ENCODE measurements at regions not wholly inside any gene's neighbourhood (a gene's known extent, or its start where the extent isn't known, plus 50 kb on each side); places are given as distances from the start of the nearest gene placed in this dataset.

- no peaks in the 10 kb centered on the region for H3K9me3 ChIP-seq (ENCODE audit: control insufficient read depth, low read length)
- H3K36me3 ChIP-seq (ENCODE audit: control insufficient read depth in 1 of 2, insufficient read depth in 2 of 2, low read length in 1 of 2), result no peaks in the 10 kb centered on the region
- intact Hi-C loops (cut with DNase I), result no loop called here
- H3K4me1 ChIP-seq (ENCODE audit: control insufficient read depth in 1 of 2, insufficient read depth in 2 of 2, low read length in 2 of 2), result no peaks in the 10 kb centered on the region
- ATAC-seq (ENCODE audit: low FRiP score) (no peak), DNase-seq (no peak)
- no peak overlapping the region for H3K27ac ChIP-seq (ENCODE audit: low read depth in 1 of 2, low read length in 2 of 2)
- no peak overlapping the region for H3K4me3 ChIP-seq (ENCODE audit: low read length in 2 of 2)
- H3K27me3 ChIP-seq (ENCODE audit: control insufficient read depth in 1 of 2, insufficient read depth in 2 of 2, low read length in 1 of 2), result no peaks in the 10 kb centered on the region
- WGBS, 2 donors, result 47 to 54% methylated on average over 2 of the region's 2 CpGs
Measured at GRCh38 chr6:74248966-74249365, 553.0 kb downstream of the CD109 start.

- no peaks in the 10 kb centered on the region for H3K36me3 ChIP-seq (ENCODE audit: control insufficient read depth in 1 of 2, insufficient read depth in 2 of 2, low read length in 1 of 2)
- H3K9me3 ChIP-seq (ENCODE audit: control insufficient read depth, low read length), result no peaks in the 10 kb centered on the region
- WGBS, 2 donors, result 56% methylated on average over 12 of the region's 12 CpGs
- ATAC-seq (ENCODE audit: low FRiP score), result no peak
- no peaks in the 10 kb centered on the region for H3K27me3 ChIP-seq (ENCODE audit: control insufficient read depth in 1 of 2, insufficient read depth in 2 of 2, low read length in 1 of 2)
- no peak overlapping the region for H3K27ac ChIP-seq (ENCODE audit: low read depth in 1 of 2, low read length in 2 of 2)
- peak in 1 of 2 donors; percentile 50 for DNase-seq
- intact Hi-C loops (cut with DNase I), result no loop called here
- no peaks in the 10 kb centered on the region for H3K4me1 ChIP-seq (ENCODE audit: control insufficient read depth in 1 of 2, insufficient read depth in 2 of 2, low read length in 2 of 2)
- no peak overlapping the region for H3K4me3 ChIP-seq (ENCODE audit: low read length in 2 of 2)
Measured at GRCh38 chr6:74222768-74223333, 526.8 kb downstream of the CD109 start.

- Histone ChIP-seq H3K27me3 (ENCODE audit: control insufficient read depth in 1 of 2, insufficient read depth in 2 of 2, low read length in 1 of 2) (no peaks in the 10 kb centered on the region), H3K36me3 (ENCODE audit: control insufficient read depth in 1 of 2, insufficient read depth in 2 of 2, low read length in 1 of 2) (no peaks in the 10 kb centered on the region), H3K4me1 (ENCODE audit: control insufficient read depth in 1 of 2, insufficient read depth in 2 of 2, low read length in 2 of 2) (no peaks in the 10 kb centered on the region), H3K4me3 (ENCODE audit: low read length in 2 of 2) (no peak overlapping the region), H3K27ac (ENCODE audit: low read depth in 1 of 2, low read length in 2 of 2) (no peak overlapping the region), H3K9me3 (ENCODE audit: control insufficient read depth, low read length) (no peaks in the 10 kb centered on the region)
- intact Hi-C loops (cut with DNase I), result no loop called here
- DNase-seq (no peak), ATAC-seq (ENCODE audit: low FRiP score) (no peak)
- WGBS, 2 donors, result 67 to 86% methylated on average over 2 of the region's 2 CpGs
Measured at GRCh38 chr6:74213995-74214394, 518.0 kb downstream of the CD109 start.

- H3K4me1 ChIP-seq (ENCODE audit: control insufficient read depth in 1 of 2, insufficient read depth in 2 of 2, low read length in 2 of 2), result no peaks in the 10 kb centered on the region
- no peak overlapping the region for H3K4me3 ChIP-seq (ENCODE audit: low read length in 2 of 2)
- no peaks in the 10 kb centered on the region for H3K27me3 ChIP-seq (ENCODE audit: control insufficient read depth in 1 of 2, insufficient read depth in 2 of 2, low read length in 1 of 2)
- no peak for DNase-seq
- no peak for ATAC-seq (ENCODE audit: low FRiP score)
- 87 to 91% methylated on average over 2 of the region's 2 CpGs for WGBS, 2 donors
- H3K27ac ChIP-seq (ENCODE audit: low read depth in 1 of 2, low read length in 2 of 2), result no peak overlapping the region
- H3K36me3 ChIP-seq (ENCODE audit: control insufficient read depth in 1 of 2, insufficient read depth in 2 of 2, low read length in 1 of 2), result no peaks in the 10 kb centered on the region
- peaks cover 2% of the 10 kb centered on the region for H3K9me3 ChIP-seq (ENCODE audit: control insufficient read depth, low read length)
- intact Hi-C loops (cut with DNase I), result no loop called here
Measured at GRCh38 chr6:74208239-74208638, 512.2 kb downstream of the CD109 start.

GRCh38 chr6:74199215-74199915 lies 503.4 kb downstream of the CD109 start:
- Histone ChIP-seq H3K4me1 (ENCODE audit: control insufficient read depth in 1 of 2, insufficient read depth in 2 of 2, low read length in 2 of 2) (no peaks in the 10 kb centered on the region), H3K4me3 (ENCODE audit: low read length in 2 of 2) (no peak overlapping the region), H3K9me3 (ENCODE audit: control insufficient read depth, low read length) (no peaks in the 10 kb centered on the region), H3K27me3 (ENCODE audit: control insufficient read depth in 1 of 2, insufficient read depth in 2 of 2, low read length in 1 of 2) (no peaks in the 10 kb centered on the region), H3K36me3 (ENCODE audit: control insufficient read depth in 1 of 2, insufficient read depth in 2 of 2, low read length in 1 of 2) (no peaks in the 10 kb centered on the region), H3K27ac (ENCODE audit: low read depth in 1 of 2, low read length in 2 of 2) (no peak overlapping the region)
- DNase-seq (no peak), ATAC-seq (ENCODE audit: low FRiP score) (no peak)
- intact Hi-C loops (cut with DNase I), result no loop called here
- WGBS, 2 donors, result 81 to 85% methylated on average over 4 of the region's 4 CpGs

- H3K27ac ChIP-seq (ENCODE audit: low read depth in 1 of 2, low read length in 2 of 2), result no peak overlapping the region
- intact Hi-C loops (cut with DNase I), result no loop called here
- no peaks in the 10 kb centered on the region for H3K4me1 ChIP-seq (ENCODE audit: control insufficient read depth in 1 of 2, insufficient read depth in 2 of 2, low read length in 2 of 2)
- H3K9me3 ChIP-seq (ENCODE audit: control insufficient read depth, low read length), result no peaks in the 10 kb centered on the region
- DNase-seq (no peak), ATAC-seq (ENCODE audit: low FRiP score) (no peak)
- H3K4me3 ChIP-seq (ENCODE audit: low read length in 2 of 2), result no peak overlapping the region
- H3K27me3 ChIP-seq (ENCODE audit: control insufficient read depth in 1 of 2, insufficient read depth in 2 of 2, low read length in 1 of 2), result no peaks in the 10 kb centered on the region
- no peaks in the 10 kb centered on the region for H3K36me3 ChIP-seq (ENCODE audit: control insufficient read depth in 1 of 2, insufficient read depth in 2 of 2, low read length in 1 of 2)
Measured at GRCh38 chr6:74197310-74197709, 501.3 kb downstream of the CD109 start.

GRCh38 chr6:74187811-74188210 lies 491.8 kb downstream of the CD109 start:
- 94 to 96% methylated on average over 3 of the region's 3 CpGs for WGBS, 2 donors
- intact Hi-C loops (cut with DNase I), result no loop called here
- ATAC-seq (ENCODE audit: low FRiP score), result no peak

GRCh38 chr6:74182992-74183391 lies 487.0 kb downstream of the CD109 start:
- H3K27me3 ChIP-seq (ENCODE audit: control insufficient read depth in 1 of 2, insufficient read depth in 2 of 2, low read length in 1 of 2), result no peaks in the 10 kb centered on the region
- WGBS, 2 donors, result 13 to 16% methylated on average over 5 of the region's 5 CpGs
- intact Hi-C loops (cut with DNase I), result no loop called here
- no peak overlapping the region for H3K4me3 ChIP-seq (ENCODE audit: low read length in 2 of 2)
- H3K27ac ChIP-seq (ENCODE audit: low read depth in 1 of 2, low read length in 2 of 2), result no peak overlapping the region
- no peak for ATAC-seq (ENCODE audit: low FRiP score)
- no peak for DNase-seq
- no peaks in the 10 kb centered on the region for H3K9me3 ChIP-seq (ENCODE audit: control insufficient read depth, low read length)
- H3K36me3 ChIP-seq (ENCODE audit: control insufficient read depth in 1 of 2, insufficient read depth in 2 of 2, low read length in 1 of 2), result no peaks in the 10 kb centered on the region
- no peaks in the 10 kb centered on the region for H3K4me1 ChIP-seq (ENCODE audit: control insufficient read depth in 1 of 2, insufficient read depth in 2 of 2, low read length in 2 of 2)

More at GRCh38 chr6:74187811-74188210, 491.8 kb downstream of the CD109 start:
- H3K27ac ChIP-seq (ENCODE audit: low read depth in 1 of 2, low read length in 2 of 2), result no peak overlapping the region
- H3K27me3 ChIP-seq (ENCODE audit: control insufficient read depth in 1 of 2, insufficient read depth in 2 of 2, low read length in 1 of 2), result no peaks in the 10 kb centered on the region
- no peak for DNase-seq
- H3K4me1 ChIP-seq (ENCODE audit: control insufficient read depth in 1 of 2, insufficient read depth in 2 of 2, low read length in 2 of 2), result no peaks in the 10 kb centered on the region
- no peaks in the 10 kb centered on the region for H3K36me3 ChIP-seq (ENCODE audit: control insufficient read depth in 1 of 2, insufficient read depth in 2 of 2, low read length in 1 of 2)
- H3K4me3 ChIP-seq (ENCODE audit: low read length in 2 of 2), result no peak overlapping the region
- H3K9me3 ChIP-seq (ENCODE audit: control insufficient read depth, low read length), result no peaks in the 10 kb centered on the region

- DNase-seq (no peak), ATAC-seq (ENCODE audit: low FRiP score) (no peak)
- Histone ChIP-seq H3K27me3 (ENCODE audit: control insufficient read depth in 1 of 2, insufficient read depth in 2 of 2, low read length in 1 of 2) (no peaks in the 10 kb centered on the region), H3K4me1 (ENCODE audit: control insufficient read depth in 1 of 2, insufficient read depth in 2 of 2, low read length in 2 of 2) (no peaks in the 10 kb centered on the region), H3K27ac (ENCODE audit: low read depth in 1 of 2, low read length in 2 of 2) (no peak overlapping the region), H3K36me3 (ENCODE audit: control insufficient read depth in 1 of 2, insufficient read depth in 2 of 2, low read length in 1 of 2) (no peaks in the 10 kb centered on the region), H3K9me3 (ENCODE audit: control insufficient read depth, low read length) (no peaks in the 10 kb centered on the region), H3K4me3 (ENCODE audit: low read length in 2 of 2) (no peak overlapping the region)
- intact Hi-C loops (cut with DNase I), result no loop called here
Measured at GRCh38 chr6:74181471-74181870, 485.5 kb downstream of the CD109 start.

Measured in aorta (tissue), 5 donors.